Activated CD4-positive, alpha-beta T cell treated with anti-CD3 and anti-CD28 coated beads, Interleukin-2, amount 10 ng/mL, durations not matched to agents 7 days and 5 days (primary cell): ENCODE measurements at regions not wholly inside any gene's neighbourhood (a gene's known extent, or its start where the extent isn't known, plus 50 kb on each side); places are given as distances from the start of the nearest gene placed in this dataset.

Experiments used
- CTCF ChIA-PET: fragments of 350-600 bp; sonication (Branson Sonifier 250); formaldehyde crosslinking; loops from one replicate; lab custom pipeline; 2021; ENCODE audit warnings: antibody characterized with exemption; lab: Charles Lee
- POLR2A ChIA-PET: fragments of 350-600 bp; sonication (Branson Sonifier 250); formaldehyde crosslinking; loops from one replicate; lab custom pipeline; 2021; ENCODE audit warnings: antibody characterized with exemption; lab: Charles Lee
- DNase-seq: peaks from one replicate; pipeline ENCODE4 v3.0.0-alpha.2; 2020
- H3K27ac Mint-ChIP-seq: one replicate; pipeline ENCODE4 v1.8.0; 2021; ENCODE audit warnings: mild to moderate bottlenecking, moderate library complexity, mixed read lengths
- H3K27me3 Mint-ChIP-seq: one replicate; pipeline ENCODE4 v1.8.0; 2021; ENCODE audit warnings: mixed read lengths
- H3K36me3 Mint-ChIP-seq: one replicate; pipeline ENCODE4 v1.8.0; 2021; ENCODE audit warnings: low read depth, mixed read lengths
- H3K4me1 Mint-ChIP-seq: one replicate; pipeline ENCODE4 v1.8.0; 2021; ENCODE audit warnings: mixed read lengths
- H3K4me3 Mint-ChIP-seq: one replicate; pipeline ENCODE4 v1.8.0; 2021; ENCODE audit warnings: mild to moderate bottlenecking, moderate library complexity, mixed read lengths
- H3K9me3 Mint-ChIP-seq: one replicate; pipeline ENCODE4 v1.8.0; 2021; ENCODE audit warnings: mixed read lengths

DNA sequence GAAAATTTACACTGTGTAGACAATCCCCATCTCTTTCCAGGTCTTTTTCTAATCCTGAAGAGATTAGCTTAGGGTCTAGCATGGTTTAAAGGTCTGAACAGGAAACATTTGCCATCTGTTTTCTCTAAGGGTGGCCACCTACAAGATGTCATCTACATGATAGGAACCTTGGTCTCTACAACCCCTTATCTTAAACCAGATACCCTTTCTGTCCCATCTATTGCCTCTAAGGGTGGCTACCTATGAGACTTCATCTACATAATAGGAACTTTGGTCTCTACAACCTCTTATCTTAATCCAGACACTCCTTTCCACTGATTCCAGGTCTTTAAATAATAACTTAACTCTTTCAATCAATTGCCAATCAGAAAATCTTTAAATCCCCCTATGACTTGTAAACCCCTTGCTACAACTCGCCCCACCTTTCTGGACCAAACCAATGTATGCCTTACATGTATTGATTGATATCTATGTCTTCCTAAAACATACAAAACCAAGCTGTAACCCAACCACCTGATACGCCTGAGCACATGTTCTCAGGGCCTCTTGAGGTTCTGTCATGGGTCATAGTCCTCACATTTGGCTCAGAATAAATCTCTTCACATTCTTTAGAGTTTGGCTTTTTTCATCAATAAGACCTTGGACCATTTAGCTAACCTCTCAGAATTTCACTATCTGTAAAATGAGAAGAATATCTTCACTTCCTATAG is 605.0 kb downstream of the TUSC7 start:
- Mint-ChIP-seq H3K4me1 (no peaks in the 10 kb centered on the region), H3K36me3 (no peaks in the 10 kb centered on the region), H3K4me3 (no peak overlapping the region), H3K9me3 (no peaks in the 10 kb centered on the region), H3K27me3 (no peaks in the 10 kb centered on the region), H3K27ac (no peak overlapping the region)
- POLR2A ChIA-PET = no interaction called here
- no peak for DNase-seq
- CTCF ChIA-PET = no interaction called here

DNA sequence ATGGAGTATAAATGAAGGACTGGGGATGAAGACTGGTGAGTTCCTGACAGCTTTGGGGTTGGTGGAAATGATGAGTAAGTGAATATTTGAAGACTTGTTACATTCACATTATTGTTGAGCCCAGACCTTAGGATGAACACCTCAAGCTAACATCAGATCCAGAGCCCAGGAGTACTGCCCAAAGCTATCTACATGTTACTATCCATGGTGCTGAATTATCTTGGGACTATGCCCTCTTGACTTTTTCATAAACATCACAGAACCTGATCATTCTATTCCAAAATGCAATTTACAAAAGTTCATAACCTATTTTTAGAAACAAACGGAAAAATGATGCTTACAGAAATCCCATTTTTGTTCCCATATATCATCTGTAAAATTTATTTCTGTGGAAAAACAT is 613.3 kb downstream of the TUSC7 start:
- Mint-ChIP-seq H3K9me3 (peaks cover 2% of the 10 kb centered on the region), H3K4me1 (no peaks in the 10 kb centered on the region), H3K27ac (no peak overlapping the region), H3K36me3 (no peaks in the 10 kb centered on the region), H3K4me3 (no peak overlapping the region), H3K27me3 (no peaks in the 10 kb centered on the region)
- no peak for DNase-seq
- ChIA-PET CTCF (no interaction called here), POLR2A (no interaction called here)

DNA sequence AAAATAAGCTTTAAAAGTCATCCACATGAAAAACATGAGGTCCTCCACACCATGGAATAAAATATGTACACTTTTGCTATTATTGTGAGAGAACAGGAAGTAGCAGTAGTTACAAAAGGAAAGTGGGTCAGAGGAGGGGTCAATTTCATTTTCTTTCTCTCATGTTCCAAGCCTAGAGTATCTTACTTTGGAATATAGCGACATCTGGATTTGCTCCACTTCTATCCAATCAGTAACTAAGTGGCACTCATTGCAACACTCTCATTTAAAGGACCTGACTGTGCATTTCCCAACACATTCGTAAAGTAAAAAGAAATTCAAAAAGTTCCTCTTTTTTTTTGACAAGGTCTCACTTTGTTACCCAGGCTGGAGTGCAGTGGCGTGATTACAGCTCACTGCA is 637.3 kb downstream of the TUSC7 start:
- POLR2A ChIA-PET = no interaction called here
- no peaks in the 10 kb centered on the region for H3K4me1 Mint-ChIP-seq
- CTCF ChIA-PET = no interaction called here
- no peaks in the 10 kb centered on the region for H3K27me3 Mint-ChIP-seq
- DNase-seq = no peak
- H3K27ac Mint-ChIP-seq = no peak overlapping the region
- no peak overlapping the region for H3K4me3 Mint-ChIP-seq
- peaks cover 2% of the 10 kb centered on the region for H3K9me3 Mint-ChIP-seq
- no peaks in the 10 kb centered on the region for H3K36me3 Mint-ChIP-seq

DNA sequence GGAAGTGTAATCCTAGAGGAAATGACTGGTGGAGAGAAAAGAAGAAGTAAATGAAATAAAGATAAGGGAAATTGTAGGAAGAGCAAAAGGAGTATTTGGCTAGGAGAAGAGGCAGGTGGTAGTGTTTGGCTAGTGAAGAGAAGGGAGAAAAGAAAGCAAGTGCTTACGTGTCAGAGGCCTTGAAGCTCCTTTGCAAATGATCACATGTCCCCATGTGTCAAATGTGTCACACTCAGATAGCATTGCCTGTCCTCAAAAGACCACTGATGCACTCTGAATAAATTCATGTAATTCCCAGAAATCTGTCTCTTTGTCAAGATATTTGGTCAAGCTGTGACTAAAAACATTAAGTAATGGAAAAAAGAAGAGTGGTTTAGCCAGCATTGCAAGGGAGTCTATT is 639.3 kb downstream of the TUSC7 start:
- Mint-ChIP-seq H3K27ac (no peak overlapping the region), H3K9me3 (peaks cover 2% of the 10 kb centered on the region), H3K4me1 (no peaks in the 10 kb centered on the region), H3K4me3 (no peak overlapping the region), H3K27me3 (no peaks in the 10 kb centered on the region), H3K36me3 (no peaks in the 10 kb centered on the region)
- no peak for DNase-seq
- CTCF ChIA-PET = no interaction called here
- POLR2A ChIA-PET = no interaction called here

DNA sequence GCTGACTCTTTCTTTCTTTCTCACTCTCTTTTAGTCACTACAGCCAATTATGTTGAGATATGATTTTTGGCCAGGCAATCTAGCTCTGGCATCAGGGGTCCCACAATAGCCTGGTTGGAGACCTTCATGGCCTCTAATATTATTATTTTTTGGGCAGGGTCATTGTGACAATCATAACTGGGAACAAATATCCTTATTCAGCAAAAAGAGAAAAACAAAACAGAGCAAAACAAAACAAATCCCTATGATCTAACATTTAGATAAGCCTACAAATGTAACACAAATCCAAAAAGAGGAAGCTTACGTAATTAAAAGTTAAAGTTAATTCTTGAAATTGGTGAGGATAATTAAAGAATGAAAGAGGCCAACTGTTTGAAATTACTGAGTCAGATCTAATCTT is 640.0 kb downstream of the TUSC7 start:
- ChIA-PET CTCF (no interaction called here), POLR2A (no interaction called here)
- peaks cover 2% of the 10 kb centered on the region for H3K9me3 Mint-ChIP-seq
- no peak overlapping the region for H3K4me3 Mint-ChIP-seq
- no peaks in the 10 kb centered on the region for H3K4me1 Mint-ChIP-seq
- H3K27me3 Mint-ChIP-seq = no peaks in the 10 kb centered on the region
- DNase-seq = no peak
- no peaks in the 10 kb centered on the region for H3K36me3 Mint-ChIP-seq
- H3K27ac Mint-ChIP-seq = no peak overlapping the region

DNA sequence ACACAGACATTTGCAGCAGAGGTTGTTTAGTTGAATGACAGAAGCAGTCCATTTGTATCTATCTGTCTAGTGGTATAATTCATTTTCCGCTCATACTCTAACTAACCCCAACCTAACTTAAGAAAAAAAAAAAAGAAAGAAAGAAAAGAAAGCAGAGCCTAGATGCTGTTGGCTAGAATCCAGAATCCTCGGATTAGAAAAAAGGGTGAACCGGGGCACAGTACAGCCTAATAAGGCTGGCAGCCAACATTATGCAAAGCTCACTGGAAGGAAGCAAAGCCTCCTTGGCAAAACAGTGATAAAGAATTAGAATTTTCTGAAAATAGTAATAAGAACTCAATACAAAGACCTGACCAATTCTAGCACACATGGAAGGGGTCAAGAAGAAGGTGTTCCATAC is 640.8 kb downstream of the TUSC7 start:
- H3K36me3 Mint-ChIP-seq = no peaks in the 10 kb centered on the region
- H3K4me3 Mint-ChIP-seq = no peak overlapping the region
- no peaks in the 10 kb centered on the region for H3K4me1 Mint-ChIP-seq
- no peak for DNase-seq
- H3K9me3 Mint-ChIP-seq = peaks cover 2% of the 10 kb centered on the region
- H3K27ac Mint-ChIP-seq = no peak overlapping the region
- no peaks in the 10 kb centered on the region for H3K27me3 Mint-ChIP-seq
- ChIA-PET CTCF (no interaction called here), POLR2A (no interaction called here)

DNA sequence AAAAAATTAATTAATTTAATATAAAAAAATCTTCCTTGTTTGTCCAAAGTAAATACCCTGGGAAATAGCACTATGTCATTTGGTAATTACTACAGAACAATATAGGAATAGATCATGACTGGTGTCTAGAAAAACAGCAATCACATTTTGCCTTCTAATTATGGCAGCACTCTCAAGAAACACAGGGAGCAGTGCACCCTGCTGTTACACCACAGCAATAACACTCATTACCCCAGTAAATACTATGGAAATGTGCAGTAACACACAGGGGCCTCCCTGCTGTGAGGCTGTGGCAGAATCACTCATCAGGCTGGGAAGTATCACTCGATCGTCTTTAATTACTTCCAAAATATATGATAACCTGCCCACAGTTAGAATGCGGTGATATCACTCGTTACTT is 646.0 kb downstream of the TUSC7 start:
- Mint-ChIP-seq H3K9me3 (peaks cover 2% of the 10 kb centered on the region), H3K4me1 (no peaks in the 10 kb centered on the region), H3K27ac (no peak overlapping the region), H3K27me3 (no peaks in the 10 kb centered on the region), H3K36me3 (no peaks in the 10 kb centered on the region), H3K4me3 (no peak overlapping the region)
- DNase-seq = no peak
- CTCF ChIA-PET = no interaction called here
- POLR2A ChIA-PET = no interaction called here

DNA sequence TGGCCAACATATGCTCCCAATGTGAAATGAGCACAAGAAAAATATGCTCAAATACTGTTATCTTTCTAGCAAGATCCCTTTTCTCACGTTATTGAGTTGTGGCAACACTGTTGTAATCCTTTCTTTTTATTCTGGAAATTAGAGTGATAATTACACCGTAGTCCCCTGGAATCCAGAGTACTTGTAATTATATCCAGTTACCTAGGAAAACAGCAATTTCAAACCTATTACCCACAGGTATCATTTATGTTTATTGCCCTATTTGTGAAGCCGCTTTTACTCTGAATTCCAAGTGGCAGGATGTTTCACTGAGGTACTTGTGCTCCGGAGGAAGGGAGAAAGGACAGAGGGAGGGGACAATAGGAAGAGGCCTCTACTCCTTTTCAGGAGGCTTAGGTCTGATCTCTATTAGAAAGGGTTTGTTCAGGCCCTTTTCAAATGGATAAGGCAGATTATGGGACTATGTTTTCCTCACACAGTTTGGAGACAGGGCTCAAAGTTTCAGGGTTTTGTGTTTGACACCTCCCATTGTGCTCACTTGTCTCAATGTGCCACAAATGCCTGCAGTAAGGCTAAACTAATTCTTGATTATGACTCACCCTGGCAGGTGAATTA is 646.6 kb downstream of the TUSC7 start:
- H3K4me3 Mint-ChIP-seq = no peak overlapping the region

DNA sequence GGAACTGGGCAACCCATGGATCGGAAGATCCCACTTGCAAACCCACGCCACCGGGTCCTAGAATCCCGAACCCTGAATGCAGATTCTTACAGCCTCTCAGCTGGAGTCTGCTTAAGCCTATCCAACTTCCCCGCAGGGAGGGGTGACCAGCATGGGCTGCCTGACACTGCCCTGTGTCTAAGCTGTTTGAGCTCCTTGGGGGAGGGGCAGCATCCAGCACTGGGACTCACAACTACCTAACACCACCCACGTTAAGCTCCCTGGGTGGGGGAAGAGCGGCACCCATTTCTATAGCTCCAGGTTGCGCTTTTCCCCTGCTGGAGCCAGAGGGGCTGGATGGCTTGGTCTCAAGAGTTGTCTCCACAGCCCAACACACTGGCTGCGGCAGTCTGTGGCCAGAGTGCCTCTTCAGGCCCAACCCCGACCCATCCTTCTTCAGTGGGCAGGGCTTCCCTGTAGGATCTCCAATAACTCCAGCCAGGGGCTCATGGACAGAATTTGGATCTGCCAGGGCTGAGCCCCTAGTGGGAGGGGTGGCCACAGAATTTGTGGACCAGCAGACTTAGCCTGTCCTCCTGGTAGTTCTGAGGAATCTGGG is 649.2 kb downstream of the TUSC7 start:
- Mint-ChIP-seq H3K9me3 (peaks cover 8% of the 10 kb centered on the region), H3K4me3 (no peak overlapping the region), H3K27ac (no peak overlapping the region), H3K27me3 (no peaks in the 10 kb centered on the region), H3K4me1 (no peaks in the 10 kb centered on the region), H3K36me3 (no peaks in the 10 kb centered on the region)
- ChIA-PET CTCF (no interaction called here), POLR2A (no interaction called here)
- no peak for DNase-seq

More for the DNA sequence above, 646.6 kb downstream of the TUSC7 start:
- H3K27ac Mint-ChIP-seq = no peak overlapping the region
- ChIA-PET CTCF (no interaction called here), POLR2A (no interaction called here)
- DNase-seq = no peak
- H3K4me1 Mint-ChIP-seq = no peaks in the 10 kb centered on the region
- peaks cover 6% of the 10 kb centered on the region for H3K9me3 Mint-ChIP-seq
- no peaks in the 10 kb centered on the region for H3K36me3 Mint-ChIP-seq
- H3K27me3 Mint-ChIP-seq = no peaks in the 10 kb centered on the region

DNA sequence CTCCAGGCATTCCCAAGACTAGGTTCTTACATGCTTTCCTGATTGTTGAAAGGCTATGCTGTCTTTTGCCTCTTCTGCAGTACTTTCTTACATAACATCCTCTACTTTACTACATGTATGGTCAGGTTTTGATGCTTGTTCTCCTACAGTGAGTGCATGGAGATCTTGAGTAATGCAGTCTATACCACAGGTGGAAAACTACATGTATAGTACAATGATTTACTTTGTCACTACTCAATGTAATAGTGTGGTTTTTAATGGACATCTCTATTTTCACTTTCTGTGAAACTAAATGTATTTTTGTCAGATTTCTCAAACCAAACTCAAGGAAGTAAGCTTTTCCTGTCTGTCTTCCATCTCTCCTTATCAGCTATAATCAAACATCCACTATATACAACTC is 657.0 kb downstream of the TUSC7 start:
- Mint-ChIP-seq H3K27ac (no peak overlapping the region), H3K27me3 (no peaks in the 10 kb centered on the region), H3K36me3 (no peaks in the 10 kb centered on the region), H3K4me1 (no peaks in the 10 kb centered on the region), H3K4me3 (no peak overlapping the region), H3K9me3 (no peaks in the 10 kb centered on the region)
- no peak for DNase-seq
- POLR2A ChIA-PET = no interaction called here
- CTCF ChIA-PET = no interaction called here

DNA sequence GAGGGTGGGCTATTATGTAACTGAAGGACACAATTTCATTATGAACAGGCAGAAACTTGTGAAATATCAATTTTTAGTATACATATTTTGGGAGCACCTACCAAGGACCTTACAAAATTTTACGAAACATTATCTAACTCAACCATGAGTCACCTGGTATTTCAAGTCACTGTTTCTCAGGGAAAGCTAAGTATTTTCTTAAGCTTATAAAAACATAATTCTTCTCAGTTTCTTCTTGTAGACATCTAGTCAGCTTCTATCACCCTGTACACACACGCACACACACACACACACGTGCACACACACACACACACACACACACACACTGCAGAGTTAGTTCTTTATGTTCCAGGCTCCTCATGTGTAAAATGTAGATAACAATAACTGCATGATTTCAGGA is 658.3 kb downstream of the TUSC7 start:
- ChIA-PET CTCF (interaction anchor here (0.5 kb wide), 1 partner anchor 1415 kb away, joined by 3 read pairs; no protein-coding TSS in a partner anchor), POLR2A (no interaction called here)
- Mint-ChIP-seq H3K27me3 (no peaks in the 10 kb centered on the region), H3K9me3 (no peaks in the 10 kb centered on the region), H3K36me3 (no peaks in the 10 kb centered on the region), H3K4me3 (no peak overlapping the region), H3K4me1 (no peaks in the 10 kb centered on the region), H3K27ac (no peak overlapping the region)
- no peak for DNase-seq

DNA sequence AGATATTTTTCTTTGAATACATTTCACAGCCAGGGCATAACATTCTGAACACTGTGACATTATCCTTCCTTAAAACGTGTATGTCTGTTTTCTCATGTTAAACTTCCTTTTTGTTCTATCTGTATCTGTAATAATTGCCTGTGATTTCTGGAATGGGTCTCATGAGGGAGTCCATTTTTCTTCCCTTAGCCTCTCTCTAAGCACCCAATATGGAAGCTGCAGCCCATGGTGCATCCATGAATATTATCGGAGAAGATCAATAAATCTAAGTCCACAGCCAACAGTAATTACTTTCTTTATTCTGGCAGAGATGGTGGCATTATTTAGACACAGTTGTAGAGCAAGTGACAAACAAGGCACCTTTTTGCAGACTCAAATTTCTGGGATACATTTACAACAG is 671.1 kb downstream of the TUSC7 start:
- ChIA-PET POLR2A (no interaction called here), CTCF (no interaction called here)
- no peaks in the 10 kb centered on the region for H3K36me3 Mint-ChIP-seq
- no peaks in the 10 kb centered on the region for H3K27me3 Mint-ChIP-seq
- DNase-seq = no peak
- H3K4me1 Mint-ChIP-seq = no peaks in the 10 kb centered on the region
- H3K9me3 Mint-ChIP-seq = peaks cover 2% of the 10 kb centered on the region
- no peak overlapping the region for H3K4me3 Mint-ChIP-seq
- no peak overlapping the region for H3K27ac Mint-ChIP-seq

DNA sequence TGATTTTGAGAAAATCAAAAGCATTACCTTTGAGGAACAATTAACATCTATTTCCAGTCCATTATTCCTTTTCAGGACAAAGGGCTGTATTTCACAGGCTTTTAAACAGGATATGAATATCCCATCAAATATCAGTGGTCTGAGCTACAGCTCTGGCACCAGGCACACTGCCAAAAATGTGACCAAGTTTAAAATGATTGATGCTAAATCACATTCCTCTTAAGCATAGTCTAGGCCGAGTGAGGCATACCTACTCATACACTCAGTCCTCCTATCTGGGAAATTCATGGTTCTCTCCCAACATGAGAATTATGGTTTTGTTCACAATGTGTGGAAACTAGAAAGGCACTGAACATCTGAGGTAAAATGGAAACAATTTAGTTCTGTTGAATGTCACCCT is 683.5 kb downstream of the TUSC7 start:
- Mint-ChIP-seq H3K4me3 (no peak overlapping the region), H3K36me3 (no peaks in the 10 kb centered on the region), H3K9me3 (no peaks in the 10 kb centered on the region), H3K27ac (no peak overlapping the region), H3K4me1 (no peaks in the 10 kb centered on the region), H3K27me3 (no peaks in the 10 kb centered on the region)
- ChIA-PET POLR2A (no interaction called here), CTCF (no interaction called here)
- no peak for DNase-seq
